Thymus (tissue), 11 donors: ENCODE measurements at regions not wholly inside any gene's neighbourhood (a gene's known extent, or its start where the extent isn't known, plus 50 kb on each side); places are given as distances from the start of the nearest gene placed in this dataset.

Experiments used
- DNase-seq, 9 donors: peaks; one replicate each; pipeline ENCODE4 v3.0.0-alpha.2; 2013; ENCODE audit warnings: low spot score in 9 of 9, low read depth in 6 of 9, missing footprints in 1 of 9
- H3K27ac ChIP-seq, 2 donors: one replicate each; pipeline ENCODE4 v1.5.1; 2013; ENCODE audit warnings: control low read depth in 1 of 2, low read depth in 1 of 2, low read length in 1 of 2, mild to moderate bottlenecking in 1 of 2, moderate library complexity in 1 of 2
- H3K27me3 ChIP-seq, 2 donors: one replicate each; pipeline ENCODE4 v1.5.1; 2013; ENCODE audit warnings: low read length in 1 of 2; ENCODE audit not compliant: control insufficient read depth in 2 of 2, insufficient read depth in 1 of 2
- H3K36me3 ChIP-seq, 2 donors: one replicate each; pipeline ENCODE4 v1.5.1; 2013; ENCODE audit warnings: low read length in 1 of 2, mild to moderate bottlenecking in 1 of 2, moderate library complexity in 1 of 2; ENCODE audit not compliant: control insufficient read depth in 2 of 2, insufficient read depth in 2 of 2
- H3K4me1 ChIP-seq, 2 donors: one replicate each; pipeline ENCODE4 v1.5.1; 2013; ENCODE audit warnings: low read length in 2 of 2; ENCODE audit not compliant: control insufficient read depth in 2 of 2, insufficient read depth in 2 of 2
- H3K4me3 ChIP-seq, 2 donors: one replicate each; pipeline ENCODE4 v1.5.1; 2013; ENCODE audit warnings: low read length in 2 of 2, control low read depth in 1 of 2, mild to moderate bottlenecking in 1 of 2
- H3K9me3 ChIP-seq, 2 donors: one replicate each; pipeline ENCODE4 v1.5.1; 2013; ENCODE audit warnings: low read length in 1 of 2, mild to moderate bottlenecking in 1 of 2; ENCODE audit not compliant: control insufficient read depth in 2 of 2, insufficient read depth in 1 of 2
- WGBS: extraction: QIAGEN DNeasy Blood & Tissue Kit; methylation state at CpG from one replicate; pipeline ENCODE4 v1.1.7; 2013; 5-methylcytosine and 5-hydroxymethylcytosine counted together
- donor health status: healthy.

DNA sequence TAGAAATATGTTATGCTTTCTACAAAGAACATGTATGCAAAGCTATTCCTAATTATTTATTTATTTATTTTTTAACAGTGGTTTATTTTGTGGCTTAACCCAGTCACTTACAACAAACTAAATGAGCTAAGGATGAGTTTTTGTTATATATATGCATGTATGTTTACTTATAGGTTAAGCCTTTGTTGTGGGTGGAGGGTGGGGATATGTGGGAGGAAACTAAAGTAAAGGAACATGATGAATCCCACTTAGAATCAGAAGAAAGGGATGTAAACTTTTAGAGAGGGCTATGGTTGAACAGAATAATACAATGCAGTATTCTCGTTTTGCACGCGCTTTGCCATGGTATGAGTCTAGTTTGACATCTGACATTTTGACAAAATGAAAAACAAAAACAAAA is 321.0 kb upstream of the RUNX1 start:
- WGBS = 94% methylated on average over 3 of the region's 3 CpGs
- DNase-seq = no peak
- no peaks in the 10 kb centered on the region for H3K27me3 ChIP-seq
- no peaks in the 10 kb centered on the region for H3K36me3 ChIP-seq
- no peak overlapping the region for H3K27ac ChIP-seq
- H3K9me3 ChIP-seq = no peaks in the 10 kb centered on the region
- H3K4me3 ChIP-seq = no peak overlapping the region
- no peaks in the 10 kb centered on the region for H3K4me1 ChIP-seq

DNA sequence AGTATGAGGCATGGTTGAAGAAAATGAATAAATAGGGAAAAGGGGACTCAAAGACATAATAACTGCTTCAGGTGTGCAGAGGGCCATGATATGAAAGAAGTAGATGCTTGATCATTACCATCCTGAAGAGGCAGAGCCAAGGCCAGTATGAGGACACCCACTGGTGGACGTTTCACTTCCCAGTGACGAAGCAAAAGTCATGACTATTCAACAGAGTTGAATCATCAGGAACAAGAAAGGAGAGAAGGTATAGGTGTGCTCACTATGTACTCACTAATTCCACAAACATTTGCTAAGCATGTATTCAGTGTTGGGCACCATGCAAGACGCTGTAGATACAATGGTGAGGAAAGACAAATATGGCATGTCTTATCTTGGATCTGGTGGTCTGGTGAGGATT is 319.2 kb upstream of the RUNX1 start:
- Histone ChIP-seq H3K27ac (no peak overlapping the region), H3K4me1 (no peaks in the 10 kb centered on the region), H3K27me3 (no peaks in the 10 kb centered on the region), H3K4me3 (no peak overlapping the region), H3K36me3 (no peaks in the 10 kb centered on the region), H3K9me3 (no peaks in the 10 kb centered on the region)
- 96% methylated on average over 3 of the region's 3 CpGs for WGBS
- no peak for DNase-seq

DNA sequence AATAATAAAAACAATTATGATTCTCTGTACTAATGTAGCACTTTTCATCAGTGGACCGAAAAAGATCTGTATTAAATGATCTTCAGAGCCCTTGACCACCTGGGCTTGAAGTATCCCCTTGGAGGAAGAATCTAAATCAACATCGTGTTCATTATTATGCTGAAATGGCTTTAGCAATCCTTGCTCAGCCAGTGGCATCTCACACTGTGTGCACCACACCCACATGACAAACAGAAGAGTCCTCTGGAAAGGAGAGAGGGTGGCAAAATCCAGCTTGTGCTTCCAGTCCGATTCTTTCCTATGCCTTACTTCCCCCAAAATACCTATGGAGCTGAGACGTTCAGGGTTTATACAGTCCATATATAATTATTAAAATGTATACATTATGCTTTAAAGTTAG is 318.5 kb upstream of the RUNX1 start:
- Histone ChIP-seq H3K4me1 (no peaks in the 10 kb centered on the region), H3K4me3 (no peak overlapping the region), H3K27ac (no peak overlapping the region), H3K27me3 (no peaks in the 10 kb centered on the region), H3K36me3 (no peaks in the 10 kb centered on the region), H3K9me3 (no peaks in the 10 kb centered on the region)
- no peak for DNase-seq
- 94% methylated on average over 4 of the region's 4 CpGs for WGBS

DNA sequence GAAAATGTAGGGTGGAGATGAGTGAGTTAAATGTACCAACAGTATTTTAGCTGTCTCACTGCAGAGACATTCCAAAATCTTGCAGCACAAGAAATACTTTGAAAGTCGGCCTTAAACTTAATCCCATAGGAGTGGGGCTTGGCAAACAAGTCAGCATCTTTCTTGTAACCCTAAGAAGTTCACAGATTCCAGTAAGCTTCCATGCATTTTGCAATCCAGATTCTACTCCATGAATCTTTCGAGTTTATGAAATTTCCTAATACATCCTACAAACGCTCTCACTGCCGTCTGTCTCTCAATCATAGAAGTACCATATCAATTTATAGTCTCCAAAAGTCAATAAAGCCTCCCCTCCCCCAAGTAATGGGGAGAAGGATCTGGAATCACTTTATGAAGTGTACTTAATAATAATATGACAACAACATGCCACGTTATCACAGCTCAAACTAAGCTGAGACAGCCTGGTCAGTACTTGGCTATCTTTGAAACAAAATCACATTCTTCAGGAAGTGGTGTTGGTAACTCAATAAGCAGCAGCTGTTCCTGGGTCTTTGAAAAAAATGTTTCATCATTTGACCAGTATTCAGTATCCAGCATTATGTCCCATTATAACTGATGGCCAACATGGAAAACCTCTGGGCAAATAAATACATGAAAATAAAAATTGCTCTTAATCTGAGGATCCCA is 317.4 kb upstream of the RUNX1 start:
- no peak overlapping the region for H3K4me3 ChIP-seq
- no peaks in the 10 kb centered on the region for H3K9me3 ChIP-seq
- no peak overlapping the region for H3K27ac ChIP-seq
- no peaks in the 10 kb centered on the region for H3K4me1 ChIP-seq
- H3K36me3 ChIP-seq = no peaks in the 10 kb centered on the region
- no peak for DNase-seq
- WGBS = 93% methylated on average over 5 of the region's 5 CpGs
- H3K27me3 ChIP-seq = no peaks in the 10 kb centered on the region

DNA sequence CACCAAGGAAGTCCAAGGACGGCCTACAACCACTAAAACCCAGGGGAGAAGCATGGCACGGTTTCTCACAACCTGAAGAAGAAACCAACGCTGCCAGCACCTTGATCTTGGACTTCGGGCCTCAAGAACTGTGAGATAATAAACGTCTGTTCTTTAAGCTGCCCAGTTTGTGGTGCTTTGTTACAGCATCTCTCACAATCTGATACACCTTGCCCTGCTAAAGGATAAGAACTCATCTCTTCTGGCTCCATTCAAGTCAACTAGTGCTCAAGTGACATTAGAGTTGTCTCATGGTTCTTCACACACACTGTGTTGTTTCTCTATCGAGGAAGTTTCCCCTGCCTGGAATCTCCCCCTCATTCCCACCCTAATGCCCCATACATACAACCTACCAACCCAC is 314.4 kb upstream of the RUNX1 start:
- Histone ChIP-seq H3K36me3 (no peaks in the 10 kb centered on the region), H3K4me3 (no peak overlapping the region), H3K9me3 (no peaks in the 10 kb centered on the region), H3K27me3 (no peaks in the 10 kb centered on the region), H3K4me1 (no peaks in the 10 kb centered on the region), H3K27ac (no peak overlapping the region)
- no peak for DNase-seq
- WGBS = 98% methylated on average over 6 of the region's 6 CpGs

DNA sequence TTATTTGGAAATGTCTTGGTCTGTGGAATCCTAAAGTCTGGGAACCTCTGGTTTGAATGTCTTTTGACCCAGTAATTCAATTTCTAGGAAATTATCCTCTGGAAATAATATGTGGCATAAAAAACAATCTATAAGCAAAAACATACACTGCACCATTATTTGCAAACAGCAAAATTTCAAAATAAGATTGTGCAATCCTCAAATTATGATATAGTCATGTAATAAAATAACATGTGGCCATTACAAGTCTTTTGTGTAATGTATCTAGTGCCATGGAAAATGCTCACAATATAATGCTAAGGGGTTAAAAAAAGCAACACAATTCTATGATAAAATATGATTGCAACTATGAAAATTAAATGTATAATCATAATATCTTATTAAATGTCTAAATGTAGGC is 312.9 kb upstream of the RUNX1 start:
- H3K27ac ChIP-seq = no peak overlapping the region
- DNase-seq = no peak
- no peaks in the 10 kb centered on the region for H3K4me1 ChIP-seq
- no peaks in the 10 kb centered on the region for H3K36me3 ChIP-seq
- H3K9me3 ChIP-seq = no peaks in the 10 kb centered on the region
- no peak overlapping the region for H3K4me3 ChIP-seq
- no peaks in the 10 kb centered on the region for H3K27me3 ChIP-seq

DNA sequence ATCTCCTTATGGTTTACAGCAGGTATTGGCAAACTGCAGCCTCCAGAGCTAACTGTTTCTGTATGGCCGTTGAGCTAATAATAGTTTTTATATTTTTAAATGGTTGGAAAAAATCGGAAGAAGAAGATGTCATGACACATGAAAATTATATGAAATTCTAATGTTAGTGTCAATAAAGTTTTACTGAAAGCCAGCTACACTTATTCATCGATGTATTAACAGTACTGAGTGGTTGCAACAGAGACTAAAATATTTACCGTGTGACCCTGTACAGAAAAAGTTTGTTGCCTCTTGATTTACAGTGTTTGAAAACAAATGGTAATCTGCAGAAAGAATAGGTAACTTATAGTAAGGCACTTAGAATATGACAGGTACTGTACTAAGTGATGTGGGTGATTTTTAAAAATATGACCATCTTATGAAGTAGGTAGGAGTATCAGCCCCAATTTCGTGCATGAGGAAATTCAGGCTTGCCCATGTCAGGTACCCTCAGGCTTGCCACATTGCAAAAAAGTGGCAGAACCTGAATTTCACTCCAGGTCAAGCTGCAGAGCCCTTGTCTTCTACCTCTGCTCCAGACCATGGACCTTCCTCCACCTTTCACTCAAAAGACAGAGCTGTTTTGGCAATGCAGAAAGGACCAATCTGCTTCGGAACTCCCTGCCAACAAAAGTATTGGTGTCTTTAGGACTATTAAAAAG is 311.9 kb upstream of the RUNX1 start:
- Histone ChIP-seq H3K36me3 (no peaks in the 10 kb centered on the region), H3K4me1 (no peaks in the 10 kb centered on the region), H3K4me3 (no peak overlapping the region), H3K27me3 (no peaks in the 10 kb centered on the region), H3K27ac (no peak overlapping the region), H3K9me3 (no peaks in the 10 kb centered on the region)
- DNase-seq = no peak
- WGBS = 98% methylated on average over 6 of the region's 6 CpGs

DNA sequence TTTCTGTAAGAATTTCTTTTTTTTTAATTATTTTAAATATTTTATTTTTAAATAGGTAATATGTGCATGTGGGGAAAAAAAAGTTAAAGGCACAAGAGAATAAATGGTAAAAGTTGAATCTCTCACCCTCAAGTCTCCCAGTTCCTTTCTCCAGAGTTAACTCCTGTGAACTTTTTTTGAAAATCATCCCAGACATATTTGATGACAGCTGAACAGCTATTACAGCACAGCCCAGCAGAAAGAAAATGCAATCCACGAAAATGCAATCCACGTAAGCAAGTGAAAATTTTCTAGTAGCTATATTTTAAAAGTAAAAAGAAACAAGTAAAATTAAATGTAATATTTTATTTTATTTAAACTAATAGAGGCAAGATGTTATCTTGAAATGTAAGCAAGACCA is 310.0 kb upstream of the RUNX1 start:
- no peak for DNase-seq
- 98% methylated on average over 2 of the region's 2 CpGs for WGBS
- H3K9me3 ChIP-seq = no peaks in the 10 kb centered on the region
- H3K27me3 ChIP-seq = no peaks in the 10 kb centered on the region
- no peaks in the 10 kb centered on the region for H3K4me1 ChIP-seq
- H3K27ac ChIP-seq = no peak overlapping the region
- H3K4me3 ChIP-seq = no peak overlapping the region
- no peaks in the 10 kb centered on the region for H3K36me3 ChIP-seq

DNA sequence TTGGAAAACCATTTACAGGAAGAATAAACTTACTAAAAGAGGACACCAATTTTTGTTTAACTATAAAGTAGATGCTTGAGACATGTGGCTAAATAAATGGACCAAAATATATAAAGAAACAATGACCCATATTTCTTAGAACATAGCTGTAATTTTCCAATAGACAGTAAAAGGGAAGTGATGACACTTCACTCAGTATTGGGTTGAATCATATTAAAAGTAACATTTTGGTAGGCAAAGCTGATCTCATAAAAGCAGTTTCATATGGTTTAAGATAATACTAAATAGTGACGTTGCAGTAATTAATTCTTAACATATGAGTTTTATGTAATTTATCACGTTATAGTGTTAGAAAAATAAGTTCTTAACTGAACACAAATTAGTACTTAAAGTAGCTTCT is 308.9 kb upstream of the RUNX1 start:
- Histone ChIP-seq H3K4me1 (no peaks in the 10 kb centered on the region), H3K9me3 (no peaks in the 10 kb centered on the region), H3K36me3 (no peaks in the 10 kb centered on the region), H3K4me3 (no peak overlapping the region), H3K27me3 (no peaks in the 10 kb centered on the region), H3K27ac (no peak overlapping the region)
- no peak for DNase-seq
- WGBS = 92% methylated on average over 2 of the region's 2 CpGs
